AML-193 (cell line): ENCODE measurements at regions not wholly inside any gene's neighbourhood (a gene's known extent, or its start where the extent isn't known, plus 50 kb on each side); places are given as distances from the start of the nearest gene placed in this dataset.

Source experiments
- DNase-seq, 2 experiments: peaks; one replicate each; lab custom pipeline; 2025; lab: John Stamatoyannopoulos, UW

GRCh38 chr9:135254176-135255032 lies 166.9 kb downstream of the OLFM1 start:
- no peak for DNase-seq

- DNase-seq = no peak
Observed at GRCh38 chr9:135255033-135255840, 167.8 kb downstream of the OLFM1 start.

GRCh38 chr9:135255841-135256580 lies 168.5 kb downstream of the OLFM1 start:
- DNase-seq = no peak

- no peak for DNase-seq
Observed at GRCh38 chr9:135256581-135257354, 169.3 kb downstream of the OLFM1 start.

GRCh38 chr9:135258461-135258860 lies 171.0 kb downstream of the OLFM1 start:
- no peak for DNase-seq

- DNase-seq = no peak
Observed at GRCh38 chr9:135259273-135259672, 171.8 kb downstream of the OLFM1 start.

- DNase-seq = no peak
Observed at GRCh38 chr9:135260221-135261180, 173.0 kb downstream of the OLFM1 start.

- no peak for DNase-seq
Observed at GRCh38 chr9:135262248-135262647, 174.8 kb downstream of the OLFM1 start.

- no peak for DNase-seq
Observed at GRCh38 chr9:135263511-135263910, 176.0 kb downstream of the OLFM1 start.

- no peak for DNase-seq
Observed at GRCh38 chr9:135265931-135266330, 178.5 kb downstream of the OLFM1 start.

- no peak for DNase-seq
Observed at GRCh38 chr9:135267191-135267809, 179.8 kb downstream of the OLFM1 start.

- no peak for DNase-seq
Observed at GRCh38 chr9:135268031-135268430, 180.6 kb downstream of the OLFM1 start.

GRCh38 chr9:135268981-135269380 lies 181.5 kb downstream of the OLFM1 start:
- no peak for DNase-seq

- no peak for DNase-seq
Observed at GRCh38 chr9:135269912-135270830, 182.7 kb downstream of the OLFM1 start.

GRCh38 chr9:135271425-135271824 lies 184.0 kb downstream of the OLFM1 start:
- no peak for DNase-seq

- DNase-seq = no peak
Observed at GRCh38 chr9:135272608-135273007, 185.1 kb downstream of the OLFM1 start.

- no peak for DNase-seq
Observed at GRCh38 chr9:135273008-135273407, 185.5 kb downstream of the OLFM1 start.

GRCh38 chr9:135275163-135275562 lies 187.7 kb downstream of the OLFM1 start:
- DNase-seq = no peak
